Astrocyte (in vitro differentiated cells and primary cell): ENCODE measurements at regions not wholly inside any gene's neighbourhood (a gene's known extent, or its start where the extent isn't known, plus 50 kb on each side); places are given as distances from the start of the nearest gene placed in this dataset.

Experiments
- DNase-seq: peaks from one replicate; pipeline ENCODE4 v3.0.0-alpha.2; 2010; ENCODE audit warnings: low read depth
- FAIRE-seq: peaks from 2 replicates; lab custom pipeline; 2011; peaks lifted over from hg19 to GRCh38; lab: Jason Lieb, UNC
- H2AFZ ChIP-seq: 2 replicates; pipeline ENCODE4 v1.6.0; 2012; ENCODE audit warnings: low read depth, low read length, inconsistent platforms
- H3K27ac ChIP-seq: 2 replicates; pipeline ENCODE4 v1.5.1; 2011; ENCODE audit warnings: low read depth, low read length, inconsistent platforms
- H3K27me3 ChIP-seq: 2 replicates; pipeline ENCODE4 v1.6.0; 2011; ENCODE audit warnings: low read length, inconsistent platforms; ENCODE audit not compliant: insufficient read depth
- H3K36me3 ChIP-seq: 2 replicates; pipeline ENCODE4 v1.5.1; 2011; ENCODE audit warnings: low read length, inconsistent platforms; ENCODE audit not compliant: insufficient read depth
- H3K4me1 ChIP-seq: 2 replicates; pipeline ENCODE4 v1.5.1; 2011; ENCODE audit warnings: low read length, inconsistent platforms; ENCODE audit not compliant: insufficient read depth
- H3K4me2 ChIP-seq: 2 replicates; pipeline ENCODE4 v1.6.0; 2012; ENCODE audit warnings: low read length, inconsistent platforms
- H3K4me3 ChIP-seq: 2 replicates; pipeline ENCODE4 v1.5.1; 2011; ENCODE audit warnings: low read depth, mild to moderate bottlenecking, low read length, inconsistent platforms; ENCODE audit not compliant: insufficient read depth
- H3K79me2 ChIP-seq: 2 replicates; pipeline ENCODE4 v1.6.0; 2012; ENCODE audit warnings: mild to moderate bottlenecking, low read length, inconsistent platforms; ENCODE audit not compliant: insufficient read depth
- H3K9ac ChIP-seq: 2 replicates; pipeline ENCODE4 v1.6.0; 2012; ENCODE audit warnings: mild to moderate bottlenecking, low read length, inconsistent platforms
- H3K9me3 ChIP-seq: 2 replicates; pipeline ENCODE4 v1.5.1; 2012; ENCODE audit warnings: low read depth, mild to moderate bottlenecking, low read length, inconsistent platforms; ENCODE audit not compliant: insufficient read depth
- H4K20me1 ChIP-seq: 2 replicates; pipeline ENCODE4 v1.6.0; 2012; ENCODE audit warnings: low read length, inconsistent platforms; ENCODE audit not compliant: insufficient read depth
- H3K27ac Mint-ChIP-seq: one replicate; pipeline ENCODE4 v1.8.0; 2021; ENCODE audit warnings: mild to moderate bottlenecking, mixed read lengths; ENCODE audit not compliant: unreplicated experiment
- H3K27me3 Mint-ChIP-seq: one replicate; pipeline ENCODE4 v1.8.0; 2021; ENCODE audit warnings: low read depth, mixed read lengths; ENCODE audit not compliant: unreplicated experiment
- H3K36me3 Mint-ChIP-seq: one replicate; pipeline ENCODE4 v1.8.0; 2021; ENCODE audit warnings: low read depth, mixed read lengths; ENCODE audit not compliant: unreplicated experiment
- H3K4me1 Mint-ChIP-seq: one replicate; pipeline ENCODE4 v1.8.0; 2021; ENCODE audit warnings: low read depth, mixed read lengths; ENCODE audit not compliant: unreplicated experiment
- H3K4me3 Mint-ChIP-seq: one replicate; pipeline ENCODE4 v1.8.0; 2021; ENCODE audit warnings: mild to moderate bottlenecking, moderate library complexity, mixed read lengths; ENCODE audit not compliant: unreplicated experiment
- H3K9me3 Mint-ChIP-seq: one replicate; pipeline ENCODE4 v1.8.0; 2021; ENCODE audit warnings: mild to moderate bottlenecking, mixed read lengths; ENCODE audit not compliant: unreplicated experiment
- CTCF ChIP-seq: IDR thresholded peaks from 2 replicates; pipeline ENCODE4 v1.5.1; 2011; ENCODE audit warnings: low read depth, mild to moderate bottlenecking, inconsistent platforms, low read length, moderate library complexity; ENCODE audit not compliant: insufficient read depth
- EZH2 ChIP-seq: IDR thresholded peaks from 2 replicates; pipeline ENCODE4 v1.6.1; 2012; ENCODE audit warnings: mild to moderate bottlenecking, low read length, inconsistent platforms; ENCODE audit not compliant: insufficient read depth

- Histone ChIP-seq H3K4me3 (no peak overlapping the region), H3K4me2 (no peak overlapping the region), H3K36me3 (no peaks in the 10 kb centered on the region), H3K27me3 (no peaks in the 10 kb centered on the region), H3K27ac (no peak overlapping the region), H3K9me3 (no peaks in the 10 kb centered on the region), H3K4me1 (no peaks in the 10 kb centered on the region), H2AFZ (no peak overlapping the region), H3K9ac (no peak overlapping the region), H4K20me1 (no peaks in the 10 kb centered on the region), H3K79me2 (no peaks in the 10 kb centered on the region)
- H3K27ac Mint-ChIP-seq = no peak overlapping the region
- FAIRE-seq (no peak), DNase-seq (no peak)
- TF ChIP-seq EZH2 (no peak), CTCF (no peak)
- H3K27me3 Mint-ChIP-seq = no peaks in the 10 kb centered on the region
- H3K4me1 Mint-ChIP-seq = peaks cover 1% of the 10 kb centered on the region
- H3K4me3 Mint-ChIP-seq = no peak overlapping the region
- no peaks in the 10 kb centered on the region for H3K36me3 Mint-ChIP-seq
- H3K9me3 Mint-ChIP-seq = no peaks in the 10 kb centered on the region
Measured at GRCh38 chr9:28930766-28931165, 1357.5 kb upstream of the C9orf72 start.

GRCh38 chr9:28934111-28934510, 1360.8 kb upstream of the C9orf72 start:
- H3K9me3 ChIP-seq = no peaks in the 10 kb centered on the region
- Mint-ChIP-seq H3K27me3 (no peaks in the 10 kb centered on the region), H3K27ac (no peak overlapping the region), H3K4me1 (peaks cover under 1% of the 10 kb centered on the region), H3K9me3 (no peaks in the 10 kb centered on the region), H3K4me3 (no peak overlapping the region), H3K36me3 (no peaks in the 10 kb centered on the region)
- TF ChIP-seq EZH2 (no peak), CTCF (no peak)
- no peak overlapping the region for H3K27ac ChIP-seq
- no peak overlapping the region for H3K4me2 ChIP-seq
- no peak overlapping the region for H3K9ac ChIP-seq
- DNase-seq (no peak), FAIRE-seq (no peak)
- no peaks in the 10 kb centered on the region for H4K20me1 ChIP-seq
- no peaks in the 10 kb centered on the region for H3K36me3 ChIP-seq
- H3K79me2 ChIP-seq = no peaks in the 10 kb centered on the region
- H2AFZ ChIP-seq = no peak overlapping the region
- no peaks in the 10 kb centered on the region for H3K27me3 ChIP-seq
- H3K4me3 ChIP-seq = no peak overlapping the region
- H3K4me1 ChIP-seq = no peaks in the 10 kb centered on the region

- Histone ChIP-seq H3K4me1 (no peaks in the 10 kb centered on the region), H3K9me3 (no peaks in the 10 kb centered on the region), H2AFZ (no peak overlapping the region), H3K4me2 (no peak overlapping the region), H3K27me3 (no peaks in the 10 kb centered on the region), H3K4me3 (no peak overlapping the region), H3K79me2 (no peaks in the 10 kb centered on the region), H3K36me3 (no peaks in the 10 kb centered on the region), H3K9ac (no peak overlapping the region), H4K20me1 (no peaks in the 10 kb centered on the region), H3K27ac (no peak overlapping the region)
- no peak for FAIRE-seq
- H3K36me3 Mint-ChIP-seq = no peaks in the 10 kb centered on the region
- H3K4me1 Mint-ChIP-seq = peaks cover under 1% of the 10 kb centered on the region
- H3K4me3 Mint-ChIP-seq = no peak overlapping the region
- DNase-seq = no peak
- TF ChIP-seq CTCF (no peak), EZH2 (no peak)
- H3K27me3 Mint-ChIP-seq = no peaks in the 10 kb centered on the region
- H3K27ac Mint-ChIP-seq = no peak overlapping the region
- H3K9me3 Mint-ChIP-seq = no peaks in the 10 kb centered on the region
Measured at GRCh38 chr9:28938981-28939380, 1365.7 kb upstream of the C9orf72 start.
